ENCODE measurements at regions not wholly inside any gene's neighbourhood (a gene's known extent, or its start where the extent isn't known, plus 50 kb on each side); places are given as distances from the start of the nearest gene placed in this dataset.

DNA sequence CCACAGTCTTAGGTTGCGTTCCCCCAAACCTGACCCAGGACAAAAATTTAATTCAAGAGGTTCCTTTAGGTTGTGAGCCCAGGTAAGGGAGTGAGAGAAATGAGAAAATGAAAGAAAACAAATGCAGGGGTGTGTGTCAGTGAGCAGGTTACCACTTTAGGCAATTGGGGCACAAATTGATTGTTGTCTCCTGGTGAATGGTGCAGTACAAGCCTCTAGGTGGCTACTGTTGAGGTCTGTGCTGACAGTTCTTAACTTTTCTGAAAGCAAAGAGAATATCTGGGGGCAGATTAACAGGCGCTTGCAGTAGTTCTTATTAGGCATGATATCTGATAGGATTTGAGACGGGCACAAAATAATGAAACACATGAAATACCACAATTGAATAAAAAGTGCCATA is 894.6 kb downstream of the FAM181B start:
- no peaks in the 10 kb centered on the region for H3K36me3 ChIP-seq (ENCODE audit: control insufficient read depth in 2 of 3, insufficient read depth in 3 of 3, low read length in 3 of 3)
- H3K27me3 ChIP-seq (ENCODE audit: control insufficient read depth, insufficient read depth, low read length): no peaks in the 10 kb centered on the region
- H3K4me3 ChIP-seq (ENCODE audit: low read length in 3 of 3): no peak overlapping the region
- no peaks in the 10 kb centered on the region for H3K9me3 ChIP-seq (ENCODE audit: control insufficient read depth in 2 of 3, insufficient read depth in 1 of 3, low read length in 3 of 3)
- no peak overlapping the region for H3K27ac ChIP-seq (ENCODE audit: low read depth in 2 of 2, low read length in 2 of 2)
- DNase-seq (no peak), FAIRE-seq (no peak)
- intact Hi-C loops (cut with DNase I): no loop called here
- TF ChIP-seq, protein P1, sequence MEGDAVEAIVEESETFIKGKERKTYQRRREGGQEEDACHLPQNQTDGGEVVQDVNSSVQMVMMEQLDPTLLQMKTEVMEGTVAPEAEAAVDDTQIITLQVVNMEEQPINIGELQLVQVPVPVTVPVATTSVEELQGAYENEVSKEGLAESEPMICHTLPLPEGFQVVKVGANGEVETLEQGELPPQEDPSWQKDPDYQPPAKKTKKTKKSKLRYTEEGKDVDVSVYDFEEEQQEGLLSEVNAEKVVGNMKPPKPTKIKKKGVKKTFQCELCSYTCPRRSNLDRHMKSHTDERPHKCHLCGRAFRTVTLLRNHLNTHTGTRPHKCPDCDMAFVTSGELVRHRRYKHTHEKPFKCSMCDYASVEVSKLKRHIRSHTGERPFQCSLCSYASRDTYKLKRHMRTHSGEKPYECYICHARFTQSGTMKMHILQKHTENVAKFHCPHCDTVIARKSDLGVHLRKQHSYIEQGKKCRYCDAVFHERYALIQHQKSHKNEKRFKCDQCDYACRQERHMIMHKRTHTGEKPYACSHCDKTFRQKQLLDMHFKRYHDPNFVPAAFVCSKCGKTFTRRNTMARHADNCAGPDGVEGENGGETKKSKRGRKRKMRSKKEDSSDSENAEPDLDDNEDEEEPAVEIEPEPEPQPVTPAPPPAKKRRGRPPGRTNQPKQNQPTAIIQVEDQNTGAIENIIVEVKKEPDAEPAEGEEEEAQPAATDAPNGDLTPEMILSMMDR (IDR thresholded peaks at IDR 0.05; ENCODE audit: borderline replicate concordance, extremely low read depth, insufficient read depth): no peak
- H3K9ac ChIP-seq (ENCODE audit: low read length in 3 of 3): no peak overlapping the region
- H3K4me1 ChIP-seq (ENCODE audit: control insufficient read depth in 2 of 3, insufficient read depth in 2 of 3, low read depth in 1 of 3, low read length in 3 of 3): no peaks in the 10 kb centered on the region

- intact Hi-C loops (cut with DNase I): no loop called here
- H3K9ac ChIP-seq (ENCODE audit: low read length in 3 of 3): no peak overlapping the region
- H3K4me1 ChIP-seq (ENCODE audit: control insufficient read depth in 2 of 3, insufficient read depth in 2 of 3, low read depth in 1 of 3, low read length in 3 of 3): no peaks in the 10 kb centered on the region
- FAIRE-seq (no peak), DNase-seq (no peak)
- no peak overlapping the region for H3K27ac ChIP-seq (ENCODE audit: low read depth in 2 of 2, low read length in 2 of 2)
- TF ChIP-seq, protein P1 (IDR thresholded peaks at IDR 0.05; ENCODE audit: borderline replicate concordance, extremely low read depth, insufficient read depth): no peak
- H3K4me3 ChIP-seq (ENCODE audit: low read length in 3 of 3): no peak overlapping the region
- H3K27me3 ChIP-seq (ENCODE audit: control insufficient read depth, insufficient read depth, low read length): no peaks in the 10 kb centered on the region
- no peaks in the 10 kb centered on the region for H3K36me3 ChIP-seq (ENCODE audit: control insufficient read depth in 2 of 3, insufficient read depth in 3 of 3, low read length in 3 of 3)
- H3K9me3 ChIP-seq (ENCODE audit: control insufficient read depth in 2 of 3, insufficient read depth in 1 of 3, low read length in 3 of 3): peaks cover 0 to 5% (median 3%) of the 10 kb centered on the region in 3 donors
Measured at GRCh38 chr11:81829976-81830375, 903.7 kb downstream of the FAM181B start.

DNA sequence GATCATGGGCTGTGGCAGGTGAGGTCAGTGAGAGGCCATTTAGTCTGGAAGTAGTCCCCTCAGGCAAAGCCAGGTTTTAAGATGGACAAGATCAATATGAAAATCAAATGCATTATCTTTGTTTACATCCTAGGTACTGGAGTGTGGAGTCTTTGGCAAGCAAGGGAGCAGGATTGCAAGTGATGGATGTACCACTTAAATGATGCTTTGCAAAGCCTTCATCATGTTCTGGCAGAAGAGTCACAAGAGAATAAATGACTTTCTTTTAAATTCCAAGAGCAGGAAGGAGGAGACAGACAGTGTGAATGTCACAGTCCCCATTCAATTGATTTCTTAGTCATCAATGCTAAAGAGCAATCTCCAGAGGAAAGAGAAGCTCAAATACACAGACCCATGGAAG is 908.3 kb downstream of the FAM181B start:
- Histone ChIP-seq H3K27ac (ENCODE audit: low read depth in 2 of 2, low read length in 2 of 2) (no peak overlapping the region), H3K36me3 (ENCODE audit: control insufficient read depth in 2 of 3, insufficient read depth in 3 of 3, low read length in 3 of 3) (no peaks in the 10 kb centered on the region), H3K27me3 (ENCODE audit: control insufficient read depth, insufficient read depth, low read length) (no peaks in the 10 kb centered on the region), H3K4me3 (ENCODE audit: low read length in 3 of 3) (no peak overlapping the region), H3K4me1 (ENCODE audit: control insufficient read depth in 2 of 3, insufficient read depth in 2 of 3, low read depth in 1 of 3, low read length in 3 of 3) (no peaks in the 10 kb centered on the region), H3K9ac (ENCODE audit: low read length in 3 of 3) (no peak overlapping the region), H3K9me3 (ENCODE audit: control insufficient read depth in 2 of 3, insufficient read depth in 1 of 3, low read length in 3 of 3) (no peaks in the 10 kb centered on the region)
- intact Hi-C loops (cut with DNase I): no loop called here
- no peak for FAIRE-seq
- DNase-seq: no peak
- TF ChIP-seq, protein P1 (IDR thresholded peaks at IDR 0.05; ENCODE audit: borderline replicate concordance, extremely low read depth, insufficient read depth): no peak

DNA sequence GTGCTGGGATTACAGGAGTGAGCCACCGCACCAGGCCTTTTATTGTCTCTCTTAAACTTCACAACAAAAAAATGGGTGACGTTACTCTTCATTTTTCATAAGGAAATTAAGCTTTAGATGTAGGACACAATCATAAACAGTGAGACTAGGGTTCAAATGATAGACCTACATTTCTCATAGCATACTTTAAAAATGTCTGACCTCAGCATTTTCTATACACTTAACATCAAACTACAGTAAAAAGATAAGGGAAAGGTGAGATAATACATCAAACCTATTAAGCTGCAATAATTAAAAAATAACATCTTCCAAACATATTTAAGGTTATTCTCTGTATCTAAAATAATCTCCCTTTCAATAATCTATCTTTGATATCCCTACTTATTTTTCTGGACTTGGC is 914.2 kb downstream of the FAM181B start:
- no peaks in the 10 kb centered on the region for H3K9me3 ChIP-seq (ENCODE audit: control insufficient read depth in 2 of 3, insufficient read depth in 1 of 3, low read length in 3 of 3)
- H3K27ac ChIP-seq (ENCODE audit: low read depth in 2 of 2, low read length in 2 of 2): no peak overlapping the region
- no peak for DNase-seq
- no peak overlapping the region for H3K4me3 ChIP-seq (ENCODE audit: low read length in 3 of 3)
- intact Hi-C loops (cut with DNase I): no loop called here
- H3K4me1 ChIP-seq (ENCODE audit: control insufficient read depth in 2 of 3, insufficient read depth in 2 of 3, low read depth in 1 of 3, low read length in 3 of 3): no peaks in the 10 kb centered on the region
- no peak for FAIRE-seq
- H3K27me3 ChIP-seq (ENCODE audit: control insufficient read depth, insufficient read depth, low read length): no peaks in the 10 kb centered on the region
- H3K9ac ChIP-seq (ENCODE audit: low read length in 3 of 3): no peak overlapping the region
- TF ChIP-seq, protein P1 (IDR thresholded peaks at IDR 0.05; ENCODE audit: borderline replicate concordance, extremely low read depth, insufficient read depth): no peak
- H3K36me3 ChIP-seq (ENCODE audit: control insufficient read depth in 2 of 3, insufficient read depth in 3 of 3, low read length in 3 of 3): no peaks in the 10 kb centered on the region
